ENCODE measurements at regions not wholly inside any gene's neighbourhood (a gene's known extent, or its start where the extent isn't known, plus 50 kb on each side); places are given as distances from the start of the nearest gene placed in this dataset.

GRCh38 chrX:4935846-4936245 is 1222.4 kb upstream of the PRKX start:
- DNase-seq (ENCODE audit: insufficient read length, low spot score), result no peak
- FAIRE-seq, result no peak

- FAIRE-seq, result no peak
Measured at GRCh38 chrX:4935401-4935800, 1222.0 kb upstream of the PRKX start.

GRCh38 chrX:4932790-4933189 is 1219.3 kb upstream of the PRKX start:
- DNase-seq (ENCODE audit: insufficient read length, low spot score) (no peak), FAIRE-seq (no peak)

More at GRCh38 chrX:4935401-4935800, 1222.0 kb upstream of the PRKX start:
- no peak for DNase-seq (ENCODE audit: insufficient read length, low spot score)

DNA sequence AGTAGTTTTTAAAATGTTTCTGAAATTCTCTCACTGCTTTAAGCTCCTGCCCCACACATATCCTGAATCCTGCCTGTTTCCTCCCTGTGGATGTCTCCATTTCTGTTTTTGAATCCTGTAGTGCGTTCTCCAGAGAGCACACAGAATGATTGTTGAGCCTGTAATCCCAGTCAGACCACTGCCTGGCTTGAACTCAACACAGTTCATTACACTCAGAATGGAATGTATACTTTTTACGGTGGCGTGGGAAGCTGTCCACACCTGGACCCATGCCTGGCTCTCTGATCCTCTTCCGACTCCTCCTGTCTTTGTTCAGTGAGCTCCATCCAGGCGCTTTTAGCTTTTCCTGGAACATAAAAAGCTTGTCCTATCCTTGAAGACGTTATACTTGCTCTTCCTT is 1217.0 kb upstream of the PRKX start:
- no peak for DNase-seq (ENCODE audit: insufficient read length, low spot score)
- no peak for FAIRE-seq

DNA sequence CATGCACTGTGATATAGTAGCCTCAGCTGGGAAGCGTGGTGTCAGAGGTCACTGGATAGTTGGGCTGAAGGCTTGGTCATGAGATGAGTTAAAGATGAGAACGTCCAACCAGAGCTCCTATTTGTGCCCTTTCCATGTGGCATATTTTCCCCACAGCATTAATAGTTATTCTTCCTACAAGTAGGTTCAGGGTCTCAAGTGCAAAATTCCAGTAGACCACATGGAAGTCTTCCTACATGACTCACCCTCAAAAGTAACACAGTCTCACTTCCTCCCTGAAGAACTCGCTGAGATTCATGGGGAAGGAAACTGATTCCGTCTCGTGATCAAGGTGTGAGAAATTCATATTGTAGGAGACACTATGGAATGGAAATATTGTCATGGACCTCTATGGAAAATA is 1212.5 kb upstream of the PRKX start:
- DNase-seq (ENCODE audit: insufficient read length, low spot score) (no peak), FAIRE-seq (no peak)

DNA sequence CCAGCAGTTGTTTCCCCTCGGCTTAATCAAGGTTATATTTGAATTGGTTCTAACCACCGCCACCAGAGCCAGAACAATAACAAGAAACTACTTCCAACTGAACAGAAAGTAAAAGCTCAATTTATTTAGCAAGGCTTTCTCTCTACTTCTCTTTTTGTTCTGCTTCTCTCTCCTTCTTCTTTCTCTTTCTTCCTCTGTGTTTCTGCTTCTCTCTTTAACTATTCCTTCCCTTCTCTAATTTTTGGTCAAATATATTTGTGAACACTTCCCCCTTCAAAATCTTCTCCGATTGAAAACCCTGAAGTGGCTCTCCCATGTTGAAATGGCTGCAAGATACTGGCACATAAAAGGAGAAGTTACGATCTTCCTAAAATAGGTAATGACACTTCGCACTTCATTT is 1195.9 kb upstream of the PRKX start:
- DNase-seq (ENCODE audit: insufficient read length, low spot score), result no peak
- FAIRE-seq, result no peak

DNA sequence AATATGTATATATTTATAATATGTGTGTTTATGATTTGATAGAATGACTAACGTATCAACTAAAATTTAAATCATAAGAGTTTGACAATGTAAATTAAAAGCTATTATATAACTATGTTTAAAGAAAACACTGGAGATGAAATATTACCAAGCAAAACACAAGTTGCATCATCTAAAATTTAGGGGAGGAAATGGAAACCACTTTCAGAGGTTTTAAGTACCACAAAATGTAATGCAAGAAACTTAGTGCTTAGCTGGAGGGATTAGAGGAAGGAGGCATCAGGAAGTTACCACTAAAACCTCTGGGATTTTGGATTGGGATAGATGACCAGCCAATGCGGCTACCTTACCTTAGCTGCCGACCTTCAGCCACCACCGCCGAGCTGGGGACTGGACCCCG is 1192.1 kb upstream of the PRKX start:
- no peak for FAIRE-seq

GRCh38 chrX:4881277-4881676 is 1167.8 kb upstream of the PRKX start:
- DNase-seq (ENCODE audit: insufficient read length, low spot score) (no peak), FAIRE-seq (no peak)

More for the DNA sequence above, 1192.1 kb upstream of the PRKX start:
- no peak for DNase-seq (ENCODE audit: insufficient read length, low spot score)

DNA sequence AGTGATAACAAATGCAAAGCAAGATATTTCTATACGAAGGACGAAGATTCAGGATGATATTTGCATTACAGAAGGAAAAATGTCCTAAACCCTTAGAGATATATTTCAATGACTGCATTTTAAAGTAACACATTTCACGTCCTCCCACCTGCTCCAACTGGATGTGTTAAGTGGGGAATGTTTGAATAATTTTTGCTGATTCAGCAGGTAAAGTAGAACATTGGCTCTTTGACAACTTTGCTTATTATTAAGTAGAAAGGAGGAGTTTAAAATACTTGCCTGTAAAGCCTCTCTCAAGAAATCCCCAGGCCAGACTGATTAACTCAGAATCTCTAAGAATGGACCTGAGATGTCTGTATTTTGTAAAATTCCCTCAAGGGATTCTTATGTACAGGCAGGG is 1165.2 kb upstream of the PRKX start:
- DNase-seq (ENCODE audit: insufficient read length, low spot score) (no peak), FAIRE-seq (no peak)

- DNase-seq (ENCODE audit: insufficient read length, low spot score) (no peak), FAIRE-seq (no peak)
Measured at GRCh38 chrX:4876268-4876667, 1162.8 kb upstream of the PRKX start.

GRCh38 chrX:4851534-4851933 is 1138.1 kb upstream of the PRKX start:
- FAIRE-seq (no peak), DNase-seq (ENCODE audit: insufficient read length, low spot score) (no peak)

DNA sequence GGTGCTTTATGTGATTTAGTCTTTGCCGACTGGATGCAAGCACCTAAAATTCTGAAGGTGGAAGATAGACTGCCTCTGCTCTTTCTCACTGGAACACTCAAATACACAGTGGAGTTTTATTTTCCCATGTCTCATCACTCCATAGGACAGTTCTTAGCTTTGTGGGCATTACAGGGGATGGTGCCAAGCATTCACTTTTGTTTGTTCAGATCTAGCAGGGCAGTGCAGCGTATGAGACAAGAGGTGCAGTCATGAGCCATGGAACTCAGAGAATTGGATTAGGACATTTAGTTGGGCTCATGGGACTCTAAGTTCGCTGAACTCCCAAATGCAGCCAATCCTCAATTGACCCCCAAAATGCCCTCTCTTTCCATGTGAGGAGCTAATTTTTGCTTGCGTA is 1136.9 kb upstream of the PRKX start:
- no peak for DNase-seq (ENCODE audit: insufficient read length, low spot score)
- no peak for FAIRE-seq

GRCh38 chrX:4844376-4844775 is 1130.9 kb upstream of the PRKX start:
- FAIRE-seq, result no peak
- DNase-seq (ENCODE audit: insufficient read length, low spot score), result no peak

GRCh38 chrX:4841216-4841745 is 1127.8 kb upstream of the PRKX start:
- DNase-seq (ENCODE audit: insufficient read length, low spot score), result no peak
- FAIRE-seq, result no peak

GRCh38 chrX:4831574-4831973 is 1118.1 kb upstream of the PRKX start:
- DNase-seq (ENCODE audit: insufficient read length, low spot score) (no peak), FAIRE-seq (no peak)

- DNase-seq (ENCODE audit: insufficient read length, low spot score) (no peak), FAIRE-seq (no peak)
Measured at GRCh38 chrX:4830880-4831557, 1117.6 kb upstream of the PRKX start.

DNA sequence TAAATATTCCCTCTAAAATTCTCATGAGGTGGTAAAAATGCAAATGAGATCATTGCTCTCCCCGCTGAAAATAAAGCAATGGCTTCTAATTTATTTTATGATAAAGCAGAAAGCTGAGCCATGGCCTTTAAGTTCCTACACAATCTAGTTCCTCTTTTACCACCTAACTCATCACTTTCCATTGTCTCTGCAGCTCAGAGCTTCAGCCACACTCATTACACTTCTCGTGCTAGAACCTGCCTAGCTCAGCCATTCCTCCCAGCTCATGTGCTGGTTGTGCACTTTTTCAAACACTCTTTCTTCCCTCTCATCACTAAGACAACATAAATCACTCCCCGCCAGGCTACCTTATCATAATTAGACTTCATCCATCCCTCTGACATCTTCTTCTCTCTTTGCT is 1112.1 kb upstream of the PRKX start:
- no peak for FAIRE-seq
- DNase-seq (ENCODE audit: insufficient read length, low spot score), result no peak

GRCh38 chrX:4809571-4809970 is 1096.1 kb upstream of the PRKX start:
- DNase-seq (ENCODE audit: insufficient read length, low spot score) (no peak), FAIRE-seq (no peak)

DNA sequence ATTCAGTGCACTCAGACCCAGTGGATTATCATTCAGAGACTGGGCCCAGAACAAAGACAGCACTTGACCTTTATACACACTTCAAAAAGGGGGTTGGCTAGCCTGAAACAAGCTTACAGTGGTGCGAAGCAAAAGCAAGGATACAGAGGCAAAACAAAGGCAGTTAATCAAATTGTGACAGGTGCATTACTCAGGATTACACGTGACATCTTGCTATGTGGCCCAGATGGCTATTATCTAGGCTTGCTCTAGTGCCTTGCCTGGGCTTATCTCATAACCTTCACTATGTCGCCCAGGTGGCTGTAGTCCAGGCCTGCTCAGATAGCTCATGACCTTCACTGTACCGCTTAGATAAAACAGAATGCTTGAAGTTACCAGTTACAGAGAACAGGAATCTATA is 1092.1 kb upstream of the PRKX start:
- no peak for FAIRE-seq
- no peak for DNase-seq (ENCODE audit: insufficient read length, low spot score)

GRCh38 chrX:4800756-4801155 is 1087.3 kb upstream of the PRKX start:
- no peak for DNase-seq (ENCODE audit: insufficient read length, low spot score)
- no peak for FAIRE-seq

DNA sequence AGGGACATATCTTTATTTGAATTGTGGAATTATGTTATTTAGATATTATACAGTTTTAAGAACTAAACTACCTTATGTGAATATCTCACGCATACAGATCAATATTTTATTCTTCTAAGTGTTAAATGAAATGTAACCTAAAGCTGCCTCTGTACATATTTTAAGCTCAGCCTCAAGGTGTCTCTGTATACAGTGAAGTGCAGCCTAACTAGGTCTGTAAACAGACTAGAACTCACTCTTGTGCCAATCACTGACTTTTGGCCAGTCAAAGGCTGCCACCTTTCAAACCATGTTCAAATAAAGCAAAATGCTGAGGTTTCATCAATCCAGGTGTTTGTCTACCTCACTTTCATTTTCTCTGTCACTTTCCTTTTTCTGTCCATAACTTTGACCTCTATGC is 1074.5 kb upstream of the PRKX start:
- FAIRE-seq, result no peak
- no peak for DNase-seq (ENCODE audit: insufficient read length, low spot score)

- DNase-seq (ENCODE audit: insufficient read length, low spot score) (no peak), FAIRE-seq (no peak)
Measured at GRCh38 chrX:4764888-4765287, 1051.4 kb upstream of the PRKX start.

DNA sequence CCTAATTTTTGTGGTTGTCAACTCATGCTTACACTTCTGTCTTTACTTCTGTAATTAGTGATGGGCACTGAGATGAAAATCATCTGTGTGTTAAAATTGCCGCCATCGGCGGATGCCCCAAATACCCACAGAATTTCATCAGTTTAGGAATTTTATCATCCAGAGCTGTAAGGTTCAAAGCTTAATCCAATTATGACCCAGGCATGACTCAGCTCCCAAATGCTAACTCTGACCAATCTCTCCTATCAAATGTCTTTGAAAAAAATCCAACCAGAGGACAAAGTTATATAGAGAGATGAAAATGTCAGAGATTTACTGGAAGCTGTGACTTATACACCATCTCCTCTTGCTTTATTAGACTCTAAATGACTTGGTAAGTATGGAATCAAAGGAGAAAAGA is 1048.7 kb upstream of the PRKX start:
- FAIRE-seq (no peak), DNase-seq (ENCODE audit: insufficient read length, low spot score) (no peak)

Measured in HTR-8/SVneo (cell line).